Keratinocyte (primary cell): ENCODE measurements at regions not wholly inside any gene's neighbourhood (a gene's known extent, or its start where the extent isn't known, plus 50 kb on each side); places are given as distances from the start of the nearest gene placed in this dataset.

ENCODE experiments used
- DNase-seq: peaks from one replicate; pipeline ENCODE4 v3.0.0-alpha.2; 2011; ENCODE audit warnings: low read depth, missing footprints, low spot score
- FAIRE-seq: peaks from 2 replicates; lab custom pipeline; 2011; peaks lifted over from hg19 to GRCh38; lab: Jason Lieb, UNC
- H2AFZ ChIP-seq: 2 replicates; pipeline ENCODE4 v1.6.0; 2012; ENCODE audit warnings: low read length, control low read depth, inconsistent platforms; ENCODE audit not compliant: control insufficient read depth
- H3K27ac ChIP-seq: 2 replicates; pipeline ENCODE4 v1.5.1; 2011; ENCODE audit warnings: low read length; ENCODE audit not compliant: control insufficient read depth, insufficient read depth
- H3K27me3 ChIP-seq: 3 replicates; pipeline ENCODE4 v1.6.0; 2011; ENCODE audit warnings: low read length; ENCODE audit not compliant: control insufficient read depth, insufficient read depth; ENCODE audit errors: extremely low read depth
- H3K36me3 ChIP-seq, 2 experiments: 2 replicates in 1 of 2; 3 replicates in 1 of 2; pipeline ENCODE4 v1.5.1; 2011; ENCODE audit warnings: low read length in 2 of 2, mild to moderate bottlenecking in 1 of 2; ENCODE audit not compliant: control insufficient read depth in 2 of 2, insufficient read depth in 2 of 2; ENCODE audit errors: extremely low read depth in 1 of 2
- H3K4me1 ChIP-seq: 3 replicates; pipeline ENCODE4 v1.5.1; 2011; ENCODE audit warnings: low read length; ENCODE audit not compliant: control insufficient read depth, insufficient read depth; ENCODE audit errors: extremely low read depth
- H3K4me2 ChIP-seq: 3 replicates; pipeline ENCODE4 v1.6.0; 2011; ENCODE audit warnings: low read depth, low read length; ENCODE audit not compliant: control insufficient read depth, insufficient read depth; ENCODE audit errors: extremely low read depth
- H3K4me3 ChIP-seq, 3 experiments: fragments of 200-600 bp in 1 of 3; sonication (generic) in 1 of 3; 2 replicates in 2 of 3; 3 replicates in 1 of 3; pipeline ENCODE4 v1.5.1; 2011 to 2016; ENCODE audit warnings: low read length in 3 of 3, mild to moderate bottlenecking in 3 of 3, control low read depth in 2 of 3, inconsistent platforms in 1 of 3, low read depth in 1 of 3, mixed read lengths in 1 of 3, mixed run types in 1 of 3, moderate library complexity in 1 of 3; ENCODE audit not compliant: control insufficient read depth in 2 of 3, insufficient read depth in 2 of 3; ENCODE audit errors: extremely low read depth in 1 of 3
- H3K79me2 ChIP-seq: 2 replicates; pipeline ENCODE4 v1.6.0; 2012; ENCODE audit warnings: low read length; ENCODE audit not compliant: control insufficient read depth, insufficient read depth
- H3K9ac ChIP-seq: 3 replicates; pipeline ENCODE4 v1.6.0; 2011; ENCODE audit warnings: low read length; ENCODE audit not compliant: control insufficient read depth, insufficient read depth; ENCODE audit errors: extremely low read depth
- H3K9me1 ChIP-seq: 3 replicates; pipeline ENCODE4 v1.6.0; 2011; ENCODE audit warnings: low read length; ENCODE audit not compliant: control insufficient read depth, insufficient read depth; ENCODE audit errors: extremely low read depth
- H3K9me3 ChIP-seq: 2 replicates; pipeline ENCODE4 v1.5.1; 2012; ENCODE audit warnings: low read depth, low read length; ENCODE audit not compliant: control insufficient read depth
- H4K20me1 ChIP-seq: 3 replicates; pipeline ENCODE4 v1.6.0; 2011; ENCODE audit warnings: low read length; ENCODE audit not compliant: control insufficient read depth, insufficient read depth; ENCODE audit errors: extremely low read depth
- CTCF ChIP-seq, 3 experiments: IDR thresholded peaks in 1 of 3; conservative IDR thresholded peaks in 1 of 3; optimal IDR thresholded peaks in 1 of 3; 2 replicates in 2 of 3; 3 replicates in 1 of 3; pipeline versions ENCODE3 to v1.5.1; 2011; ENCODE audit warnings: low read length in 3 of 3, mild to moderate bottlenecking in 3 of 3, moderate library complexity in 2 of 3, control low read depth in 1 of 3, inconsistent platforms in 1 of 3; ENCODE audit not compliant: insufficient read depth in 2 of 3; ENCODE audit errors: extremely low read depth in 1 of 3
- EZH2 ChIP-seq: IDR thresholded peaks from one replicate; pipeline ENCODE4 v1.6.1; 2012; ENCODE audit warnings: inconsistent platforms, mild to moderate bottlenecking, low read length, moderate library complexity
- dilution Hi-C: fragments of 300-500 bp; cut with MboI; formaldehyde crosslinking; loops from one replicate; pipeline ENCODE4 v1.7.0; 2020; ENCODE audit warnings: low sequenced_read_pairs; ENCODE audit not compliant: extremely low pct_ligation_motif_present

GRCh38 chr21:35833991-35834390 lies 226.3 kb downstream of the SETD4 start:
- TF ChIP-seq EZH2, result no peak
- no peak for TF ChIP-seq CTCF (optimal IDR thresholded peaks at IDR 0.05 in 1 of 3, IDR thresholded peaks at IDR 0.05 in 1 of 3, conservative IDR thresholded peaks at IDR 0.05 in 1 of 3; ENCODE audit: extremely low read depth in 1 of 3, insufficient read depth in 2 of 3, low read length in 3 of 3)
- Histone ChIP-seq H4K20me1 (no peaks in the 10 kb centered on the region), H3K79me2 (no peaks in the 10 kb centered on the region), H3K4me3 (no peak overlapping the region), H3K27me3 (peaks cover 2% of the 10 kb centered on the region), H3K9me3 (no peaks in the 10 kb centered on the region), H3K4me1 (no peaks in the 10 kb centered on the region), H3K9me1 (no peaks in the 10 kb centered on the region), H3K27ac (no peak overlapping the region), H3K9ac (no peak overlapping the region), H2AFZ (no peak overlapping the region), H3K4me2 (no peak overlapping the region), H3K36me3 (no peaks in the 10 kb centered on the region)
- FAIRE-seq, result no peak
- DNase-seq, result no peak
- dilution Hi-C loops, result no loop called here

GRCh38 chr21:35833388-35833787 lies 226.9 kb downstream of the SETD4 start:
- H3K9me1 ChIP-seq, result no peaks in the 10 kb centered on the region
- DNase-seq (no peak), FAIRE-seq (no peak)
- H3K27me3 ChIP-seq, result peaks cover 2% of the 10 kb centered on the region
- no peaks in the 10 kb centered on the region for H3K36me3 ChIP-seq
- H3K27ac ChIP-seq, result no peak overlapping the region
- no peak overlapping the region for H3K4me2 ChIP-seq
- dilution Hi-C loops, result no loop called here
- no peaks in the 10 kb centered on the region for H3K9me3 ChIP-seq
- H3K79me2 ChIP-seq, result no peaks in the 10 kb centered on the region
- no peaks in the 10 kb centered on the region for H3K4me1 ChIP-seq
- no peak overlapping the region for H3K4me3 ChIP-seq
- TF ChIP-seq EZH2, result no peak
- TF ChIP-seq CTCF (optimal IDR thresholded peaks at IDR 0.05 in 1 of 3, IDR thresholded peaks at IDR 0.05 in 1 of 3, conservative IDR thresholded peaks at IDR 0.05 in 1 of 3; ENCODE audit: extremely low read depth in 1 of 3, insufficient read depth in 2 of 3, low read length in 3 of 3), result no peak
- H2AFZ ChIP-seq, result no peak overlapping the region
- H4K20me1 ChIP-seq, result no peaks in the 10 kb centered on the region
- H3K9ac ChIP-seq, result no peak overlapping the region
